Activated CD4-positive, alpha-beta T cell treated with anti-CD3 and anti-CD28 coated beads, Interleukin-2, amount 50 U/mL, for 16 hours (primary cell): ENCODE measurements at regions not wholly inside any gene's neighbourhood (a gene's known extent, or its start where the extent isn't known, plus 50 kb on each side); places are given as distances from the start of the nearest gene placed in this dataset.
"Not testable (repeated sequence)": the region's sequence is repeated elsewhere in the genome, so short reads cannot be mapped to it uniquely, and the experiment has no call there.

Experiments
- DNase-seq: peaks from one replicate; pipeline ENCODE4 v3.0.0-alpha.2; 2020

GRCh38 chr6:27568226-27568897, 95.5 kb upstream of the ZNF184 start:
- DNase-seq = no peak

DNA sequence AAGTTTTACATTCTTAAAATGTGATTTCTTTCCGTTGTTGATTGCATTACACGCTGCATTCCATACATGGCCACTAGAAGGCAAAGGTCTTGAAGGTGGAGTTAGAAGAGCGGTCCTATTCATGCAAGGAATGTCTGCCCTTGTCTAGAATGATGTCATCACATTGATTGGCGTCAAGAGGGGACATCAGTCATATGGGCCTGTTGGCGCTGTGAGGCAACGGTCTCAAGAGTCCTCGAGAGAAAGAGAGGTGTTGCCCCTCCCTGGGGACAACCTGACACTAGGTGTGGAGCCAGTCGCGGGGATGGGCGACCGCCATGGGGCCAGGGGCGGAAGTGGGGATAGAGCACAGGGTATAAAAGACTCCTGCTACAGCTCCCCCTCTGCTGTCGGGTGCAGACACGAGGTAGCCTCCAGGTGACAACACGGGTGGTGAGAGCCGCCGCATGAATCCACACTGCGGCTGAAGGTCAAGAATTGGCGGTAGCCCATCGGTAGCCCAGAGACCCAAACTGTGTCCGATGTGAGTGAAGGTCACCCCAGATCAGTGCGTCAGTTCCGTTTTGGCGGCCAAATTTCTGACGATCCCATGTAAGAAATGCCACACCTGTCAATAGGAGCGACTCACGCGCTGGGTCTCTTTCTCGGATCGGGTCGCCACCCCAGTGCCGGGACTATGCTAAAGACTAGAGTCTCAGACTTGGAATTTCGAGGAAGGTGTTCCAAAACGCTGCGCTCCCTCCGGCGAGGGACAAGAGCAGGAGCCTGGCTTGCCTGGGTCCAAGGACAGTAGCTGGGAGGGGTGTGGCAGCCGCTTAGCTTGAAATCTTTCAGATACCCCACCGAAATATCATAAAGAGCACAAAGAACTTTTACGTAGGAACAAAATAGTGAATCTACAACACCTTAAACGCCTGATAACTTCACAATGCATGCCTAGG, 93.2 kb upstream of the ZNF184 start:
- DNase-seq = no peak

DNA sequence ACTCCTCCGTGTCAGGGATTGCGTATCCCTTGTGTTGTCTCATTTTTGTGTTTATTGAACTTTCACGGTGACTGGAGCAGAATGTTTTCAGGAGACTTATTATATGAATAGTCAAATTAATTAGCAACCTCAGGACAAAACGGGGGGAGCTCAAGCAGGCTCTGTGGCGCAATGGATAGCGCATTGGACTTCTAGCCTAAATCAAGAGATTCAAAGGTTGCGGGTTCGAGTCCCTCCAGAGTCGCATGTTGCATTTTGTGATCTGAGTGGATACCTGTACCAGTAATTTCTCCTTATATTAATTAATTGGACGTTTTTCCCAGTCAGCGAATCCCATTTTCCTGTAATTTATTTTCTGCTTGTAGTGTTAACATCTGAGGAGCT, 89.1 kb upstream of the ZNF184 start:
- peak; percentile 56 for DNase-seq

- no peak for DNase-seq
Measured at GRCh38 chr6:27558028-27558724, 85.3 kb upstream of the ZNF184 start.

- DNase-seq = no peak
Measured at GRCh38 chr6:27556406-27556805, 83.5 kb upstream of the ZNF184 start.

- peak; percentile 93 for DNase-seq
Measured at GRCh38 chr6:27553123-27553904, 80.4 kb upstream of the ZNF184 start.

DNA sequence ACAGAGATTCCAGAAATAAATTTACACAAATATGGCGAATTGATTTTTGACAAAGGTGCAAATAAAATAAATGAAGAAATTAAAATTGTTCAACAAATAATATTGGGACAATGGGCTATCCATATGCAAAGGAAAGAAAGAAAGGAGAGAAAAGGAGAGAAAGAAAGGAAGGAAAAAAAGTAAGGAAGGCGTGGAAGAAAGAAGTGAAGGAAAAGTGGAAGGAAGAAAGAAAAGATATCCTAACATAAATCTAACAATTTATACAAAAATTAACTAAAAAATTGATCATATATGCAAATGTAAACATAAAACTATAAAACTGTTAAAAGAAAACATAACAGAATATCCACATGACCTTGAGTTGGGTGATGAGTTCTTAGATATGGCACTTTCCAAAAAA, 78.7 kb upstream of the ZNF184 start:
- DNase-seq = no peak

- DNase-seq = no peak
Measured at GRCh38 chr6:27550692-27551091, 77.8 kb upstream of the ZNF184 start.

DNA sequence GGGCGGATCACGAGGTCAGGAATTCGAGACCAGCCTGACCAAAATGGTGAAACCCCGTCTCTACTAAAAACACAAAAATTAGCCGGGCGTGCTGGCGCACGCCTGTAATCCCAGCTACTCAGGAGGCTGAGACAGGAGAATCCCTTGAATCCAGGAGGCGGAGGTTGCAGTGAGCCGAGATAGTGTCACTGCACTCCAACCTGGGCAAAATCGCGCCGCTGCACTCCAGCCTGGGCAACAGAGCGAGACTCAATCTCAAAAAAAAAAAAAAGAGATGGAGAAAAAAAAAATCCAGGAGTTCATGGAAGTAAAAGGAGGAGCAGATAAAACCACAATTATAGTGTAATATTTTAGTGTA, 76.3 kb upstream of the ZNF184 start:
- not testable (repeated sequence) for DNase-seq

- peak; percentile 85 for DNase-seq
Measured at GRCh38 chr6:27547157-27548075, 74.5 kb upstream of the ZNF184 start.

DNA sequence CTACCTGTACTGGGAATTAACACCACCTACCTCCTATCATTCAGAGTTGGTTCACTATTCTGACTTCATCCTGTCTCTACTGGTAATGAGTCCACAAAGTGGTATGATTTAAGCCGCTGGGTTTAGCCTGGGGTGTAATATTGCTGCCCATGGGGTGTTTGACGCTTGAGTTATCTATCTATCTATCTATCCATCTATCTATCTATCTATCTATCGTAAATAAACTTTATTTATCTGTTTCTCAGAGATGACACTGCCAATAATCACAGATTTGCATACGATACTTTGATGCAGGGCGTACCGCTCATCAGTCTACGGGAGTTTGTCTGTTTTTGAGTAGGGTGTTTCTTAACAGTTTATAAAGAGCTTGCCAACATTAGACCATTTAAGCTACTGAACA, 73.6 kb upstream of the ZNF184 start:
- no peak for DNase-seq

DNA sequence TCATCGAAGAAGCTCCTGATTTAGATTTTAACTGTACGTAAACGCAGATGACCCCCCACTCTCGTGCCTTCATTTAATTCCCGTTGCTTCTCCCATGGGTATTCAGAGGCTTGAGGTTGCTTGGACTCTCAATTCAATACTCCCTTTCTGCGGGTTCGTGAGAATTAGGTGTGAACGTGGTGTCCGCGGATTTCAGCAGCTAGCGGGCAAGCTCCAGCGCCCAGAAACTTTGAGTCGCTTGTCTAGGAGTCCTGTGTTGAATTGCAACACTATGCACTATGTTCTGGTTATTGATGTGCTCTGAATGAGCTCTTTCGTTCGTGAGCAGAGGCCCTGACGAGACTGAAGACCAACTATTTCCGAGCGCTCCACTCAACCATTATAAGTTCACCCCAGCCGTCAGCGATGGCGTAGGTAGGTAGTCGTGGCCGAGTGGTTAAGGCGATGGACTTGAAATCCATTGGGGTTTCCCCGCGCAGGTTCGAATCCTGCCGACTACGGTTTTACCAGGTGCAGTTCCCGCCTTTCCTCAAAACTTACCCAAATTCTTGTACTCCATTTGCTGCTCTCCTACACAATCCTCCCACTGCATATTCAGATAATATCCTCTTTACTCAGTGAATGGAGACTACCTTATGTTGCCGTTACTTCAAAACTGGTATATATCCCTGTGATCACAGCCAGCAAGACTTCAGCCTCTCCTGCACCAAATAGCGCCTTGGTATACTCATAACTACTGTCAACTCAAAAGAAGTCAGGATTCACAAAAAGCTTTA, 72.6 kb upstream of the ZNF184 start:
- peak; percentile 91 for DNase-seq

DNA sequence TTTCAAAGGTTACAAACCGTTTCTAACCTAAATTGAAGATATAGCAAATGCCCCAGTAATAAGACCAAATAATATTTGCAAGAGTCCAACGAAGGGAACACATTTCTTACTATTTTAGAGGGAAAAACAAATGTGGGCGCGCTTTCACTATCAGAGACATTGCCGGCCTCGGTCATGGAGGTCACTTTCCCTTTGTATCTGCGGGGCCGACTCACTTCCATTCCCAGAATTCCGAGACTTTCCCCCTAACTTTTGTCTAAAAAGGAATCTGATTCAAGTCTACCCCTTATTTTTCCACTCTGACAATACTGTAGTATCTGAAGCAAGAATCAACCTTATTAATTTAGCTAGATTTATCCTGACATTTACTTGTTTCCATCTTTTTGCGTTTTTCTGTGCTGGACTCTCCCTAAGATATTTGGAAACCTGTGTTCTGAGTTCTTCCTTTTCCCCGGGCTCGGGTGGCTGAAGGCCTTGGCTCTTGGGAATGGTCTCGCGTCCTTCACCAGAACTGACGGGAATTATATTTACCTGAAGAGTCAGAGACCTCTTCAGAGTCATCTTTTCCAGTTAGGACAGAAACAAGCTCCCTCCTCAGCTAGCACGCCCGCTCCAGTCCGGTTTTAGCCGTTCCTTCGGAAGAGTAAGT, 71.8 kb upstream of the ZNF184 start:
- no peak for DNase-seq

DNA sequence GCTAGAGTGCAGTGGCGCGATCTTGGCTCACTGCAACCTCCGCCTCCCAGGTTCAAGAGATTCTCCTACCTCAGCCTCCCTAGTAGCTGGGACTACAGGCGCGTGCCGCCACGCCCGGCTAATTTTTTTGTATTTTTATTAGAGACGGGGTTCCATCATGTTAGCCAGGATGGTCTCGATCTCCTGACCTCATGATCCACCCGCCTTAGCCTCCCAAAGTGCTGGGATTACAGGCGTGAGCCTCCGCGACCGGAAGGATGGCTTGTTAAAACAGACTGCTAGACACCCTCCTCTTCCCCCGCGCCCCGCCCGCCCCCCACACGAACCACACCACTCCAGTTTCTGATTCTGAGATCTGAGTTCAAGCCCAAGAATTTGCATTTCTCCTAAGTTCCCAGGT, 71.2 kb upstream of the ZNF184 start:
- not testable (repeated sequence) for DNase-seq

DNA sequence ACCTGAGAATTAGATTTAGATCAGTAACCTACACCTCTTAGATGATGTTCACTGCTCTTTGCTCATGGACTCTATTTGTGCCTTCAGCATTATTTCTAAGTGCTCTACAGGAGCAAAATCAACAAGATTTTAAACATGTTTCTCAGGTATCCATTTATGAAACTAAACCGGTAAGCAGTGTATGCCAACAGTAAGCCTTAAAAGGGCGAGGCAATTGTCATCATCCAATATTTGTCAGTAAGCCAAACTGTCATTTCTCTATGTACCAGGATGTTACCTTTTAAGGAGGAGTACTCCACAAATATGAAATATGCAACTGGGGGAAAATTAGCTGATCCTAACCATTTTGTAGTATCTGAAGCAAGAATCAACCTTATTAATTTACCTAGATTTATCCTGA, 69.6 kb upstream of the ZNF184 start:
- DNase-seq = no peak

GRCh38 chr6:27541933-27542297, 69.0 kb upstream of the ZNF184 start:
- no peak for DNase-seq

DNA sequence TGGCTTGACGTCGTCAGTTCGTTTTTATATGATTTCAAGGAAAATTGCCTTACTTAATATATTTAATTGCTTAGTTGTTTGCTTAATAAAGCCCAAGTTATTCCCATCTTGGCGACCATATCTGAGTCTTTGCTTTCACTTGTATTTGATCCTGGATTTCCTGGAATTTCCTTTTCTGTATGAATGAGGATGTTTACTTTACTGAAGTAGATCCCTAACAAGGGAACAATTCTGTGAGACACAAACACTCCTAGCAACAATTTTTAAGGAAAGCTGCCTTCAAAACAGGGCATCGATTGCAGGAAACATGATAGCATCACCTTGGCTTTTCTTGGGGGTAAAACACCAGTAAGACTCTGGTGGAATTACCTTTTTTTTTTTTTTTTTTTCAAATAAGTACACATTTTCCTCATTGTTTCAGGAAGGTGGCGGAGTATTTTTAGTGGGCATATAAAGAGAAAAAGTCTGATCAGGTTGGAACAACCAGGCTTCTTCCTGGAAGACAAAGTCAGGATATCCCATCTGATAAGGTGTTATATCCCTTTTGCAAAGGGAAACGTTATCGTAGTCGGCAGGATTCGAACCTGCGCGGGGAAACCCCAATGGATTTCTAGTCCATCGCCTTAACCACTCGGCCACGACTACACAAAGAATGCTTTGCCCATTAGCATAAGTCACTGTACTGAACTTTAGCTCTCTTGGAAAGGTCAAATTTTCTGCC, 68.5 kb upstream of the ZNF184 start:
- DNase-seq = peak; percentile 82

DNA sequence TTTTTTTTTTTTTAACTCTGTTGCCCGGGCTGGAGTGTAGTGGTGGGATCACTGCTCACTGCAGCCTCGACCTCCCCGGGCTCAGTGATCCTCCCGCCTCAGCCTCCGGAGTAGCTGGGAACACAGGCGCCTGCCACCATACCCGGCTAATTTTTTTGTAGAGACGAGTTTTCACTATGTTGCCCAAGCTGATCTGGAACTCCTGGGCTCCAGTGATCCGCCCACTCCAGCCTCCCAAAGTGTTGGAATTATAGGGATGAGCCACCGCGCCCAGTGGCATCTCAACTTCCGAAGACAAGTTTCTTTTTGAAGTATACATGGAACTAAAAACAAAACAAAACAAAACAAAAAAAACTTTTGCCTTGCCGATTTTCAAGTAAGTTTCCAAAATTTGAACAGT, 66.6 kb upstream of the ZNF184 start:
- no peak for DNase-seq

DNA sequence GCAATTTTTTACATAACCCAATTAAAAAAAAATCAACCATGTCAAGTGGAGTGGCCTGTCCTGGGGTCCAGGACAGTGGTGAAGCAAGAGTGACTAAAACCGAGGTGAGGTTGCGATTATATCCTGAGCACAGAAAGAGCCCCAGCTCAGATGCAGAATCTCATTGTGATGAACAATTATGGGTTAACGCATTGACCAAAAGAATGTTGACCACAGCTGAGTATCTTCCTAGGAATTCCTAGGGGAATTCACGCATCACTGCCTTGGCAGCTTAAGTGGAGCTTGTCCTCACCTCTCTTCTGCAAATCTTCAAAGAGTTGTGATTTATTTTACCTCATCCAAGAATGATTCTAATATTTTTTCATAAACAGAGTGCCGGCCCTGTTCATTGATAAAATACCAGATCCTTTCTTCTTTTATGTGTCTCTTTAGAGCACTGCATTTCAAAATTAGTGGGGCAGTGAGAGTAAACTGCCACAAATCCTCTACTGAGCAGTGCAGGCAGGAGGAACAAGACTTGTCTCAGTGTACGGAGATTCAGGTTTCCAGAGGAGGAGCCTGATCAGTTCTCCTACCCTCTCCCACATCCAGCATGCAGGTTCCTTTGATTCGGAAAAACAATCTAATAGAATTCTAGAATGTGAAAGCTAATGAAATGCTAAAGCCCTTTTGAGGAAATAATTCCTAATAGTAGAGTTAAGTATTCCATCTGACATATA, 60.1 kb upstream of the ZNF184 start:
- no peak for DNase-seq
